Esophagus squamous epithelium (tissue), 5 donors: ENCODE measurements at regions not wholly inside any gene's neighbourhood (a gene's known extent, or its start where the extent isn't known, plus 50 kb on each side); places are given as distances from the start of the nearest gene placed in this dataset.

Experiments
- DNase-seq: peaks from one replicate; lab custom pipeline; 2025; lab: John Stamatoyannopoulos, UW
- H3K27ac ChIP-seq, 4 donors: fragments of 200-600 bp; sonication (generic); one replicate each; pipeline ENCODE4 v1.5.1; 2016 to 2019; ENCODE audit warnings: mild to moderate bottlenecking in 1 of 4
- H3K27me3 ChIP-seq, 4 donors: fragments of 200-600 bp; sonication (generic); 1 replicate in 3 of 4; 2 replicates in 1 of 4; pipeline versions ENCODE4 v1.5.1 to v1.6.0; 2017 to 2021; ENCODE audit warnings: antibody characterized with exemption in 1 of 4
- H3K36me3 ChIP-seq, 3 donors: fragments of 200-600 bp; sonication (generic); one replicate each; pipeline ENCODE4 v1.5.1; 2016 to 2019
- H3K4me1 ChIP-seq, 3 donors: fragments of 200-600 bp; sonication (generic); one replicate each; pipeline ENCODE4 v1.5.1; 2017 to 2019
- H3K4me3 ChIP-seq, 4 donors: fragments of 200-600 bp; sonication (generic); 1 replicate in 3 of 4; 2 replicates in 1 of 4; pipeline ENCODE4 v1.5.1; 2016 to 2019; ENCODE audit warnings: mild to moderate bottlenecking in 2 of 4, moderate library complexity in 1 of 4
- H3K9me3 ChIP-seq, 3 donors: fragments of 200-600 bp; sonication (generic); one replicate each; pipeline ENCODE4 v1.5.1; 2016 to 2019
- CTCF ChIP-seq, 6 experiments: fragments of 450-650 bp in 4 of 6; fragments of 200-600 bp in 2 of 6; sonication (generic) in 2 of 6; IDR thresholded peaks; one replicate each; pipeline ENCODE4 v1.5.1; 2016 to 2019; ENCODE audit warnings: antibody characterized with exemption in 6 of 6, mild to moderate bottlenecking in 4 of 6, moderate library complexity in 4 of 6
- POLR2A ChIP-seq, 4 donors: fragments of 450-650 bp; IDR thresholded peaks; one replicate each; pipeline ENCODE4 v1.6.1; 2017; ENCODE audit warnings: antibody characterized with exemption in 4 of 4, mild to moderate bottlenecking in 4 of 4, moderate library complexity in 3 of 4
- WGBS, 2 donors: methylation state at CpG; one replicate each; pipeline ENCODE4 v1.1.5; 2018; 5-methylcytosine and 5-hydroxymethylcytosine counted together
- intact Hi-C: fragments of 100-400 bp; cut with DNase I; formaldehyde crosslinking; loops from one replicate; pipeline ENCODE4 v1.15.0; 2022
- donor health status: DM: yes; HTN: yes; CAD: no.

GRCh38 chr5:5781335-5781734 lies 358.9 kb downstream of the ICE1 start:
- H3K27me3 ChIP-seq, result no peaks in the 10 kb centered on the region
- no peaks in the 10 kb centered on the region for H3K4me1 ChIP-seq
- H3K27ac ChIP-seq, result no peak overlapping the region
- no peak overlapping the region for H3K4me3 ChIP-seq
- H3K9me3 ChIP-seq, result no peaks in the 10 kb centered on the region
- DNase-seq, result no peak
- no peak for TF ChIP-seq POLR2A (IDR thresholded peaks at IDR 0.05)
- intact Hi-C loops, result no loop called here
- WGBS, 2 donors, result 67 to 73% methylated on average over 3 of the region's 3 CpGs
- H3K36me3 ChIP-seq, result no peaks in the 10 kb centered on the region

DNA sequence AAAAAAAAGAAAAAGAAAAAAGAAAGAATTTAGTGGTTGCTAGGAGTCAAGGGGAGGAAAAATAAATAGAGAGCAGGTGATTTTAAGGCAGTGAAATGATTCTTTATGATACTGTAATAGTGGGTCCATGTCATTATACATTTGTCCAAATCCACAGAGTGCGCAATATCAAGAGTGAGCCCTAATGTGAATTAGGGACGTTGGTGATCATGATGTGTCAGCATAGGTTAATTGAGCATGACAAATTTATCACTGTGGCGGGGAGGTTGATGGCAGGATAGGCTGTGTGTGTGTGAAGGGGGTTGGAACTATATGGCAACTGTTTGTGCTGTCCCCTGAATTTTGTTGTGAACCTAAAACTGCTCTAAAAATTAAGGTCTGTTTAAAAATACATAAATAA lies 357.8 kb downstream of the ICE1 start:
- Histone ChIP-seq H3K9me3 (no peaks in the 10 kb centered on the region), H3K27me3 (no peaks in the 10 kb centered on the region), H3K4me3 (no peak overlapping the region), H3K36me3 (no peaks in the 10 kb centered on the region), H3K4me1 (no peaks in the 10 kb centered on the region), H3K27ac (no peak overlapping the region)
- no peak for DNase-seq
- intact Hi-C loops, result no loop called here
- WGBS, 2 donors, result 72 to 77% methylated on average over 3 of the region's 3 CpGs
- TF ChIP-seq POLR2A (IDR thresholded peaks at IDR 0.05), result no peak
- TF ChIP-seq CTCF (IDR thresholded peaks at IDR 0.05), result no peak

GRCh38 chr5:5777013-5777412 lies 354.5 kb downstream of the ICE1 start:
- 72 to 94% methylated on average over 2 of the region's 2 CpGs for WGBS, 2 donors
- Histone ChIP-seq H3K4me1 (no peaks in the 10 kb centered on the region), H3K9me3 (no peaks in the 10 kb centered on the region), H3K36me3 (no peaks in the 10 kb centered on the region), H3K27me3 (no peaks in the 10 kb centered on the region), H3K4me3 (no peak overlapping the region), H3K27ac (no peak overlapping the region)
- no peak for DNase-seq
- intact Hi-C loops, result no loop called here
- TF ChIP-seq POLR2A (IDR thresholded peaks at IDR 0.05) (no peak), CTCF (IDR thresholded peaks at IDR 0.05) (no peak)

DNA sequence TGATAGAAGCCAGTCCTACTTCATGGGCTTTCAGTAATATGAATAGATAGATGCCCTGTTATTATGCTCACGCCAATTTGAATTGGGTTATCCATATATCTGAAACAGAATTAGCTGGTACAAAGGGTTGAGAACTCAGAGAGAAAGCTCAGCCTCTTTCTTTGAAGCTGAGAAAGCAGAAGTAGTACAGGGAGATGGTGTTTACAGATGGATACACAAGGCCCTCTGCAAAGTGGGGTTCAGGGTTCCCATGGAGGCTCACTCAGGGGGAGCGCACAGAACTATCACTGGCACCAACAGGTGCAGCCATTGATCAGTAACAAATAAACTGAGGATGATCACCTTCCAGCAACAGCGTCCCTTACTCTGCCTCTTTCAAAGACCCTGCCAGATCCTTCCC lies 349.7 kb downstream of the ICE1 start:
- H3K9me3 ChIP-seq, result no peaks in the 10 kb centered on the region

DNA sequence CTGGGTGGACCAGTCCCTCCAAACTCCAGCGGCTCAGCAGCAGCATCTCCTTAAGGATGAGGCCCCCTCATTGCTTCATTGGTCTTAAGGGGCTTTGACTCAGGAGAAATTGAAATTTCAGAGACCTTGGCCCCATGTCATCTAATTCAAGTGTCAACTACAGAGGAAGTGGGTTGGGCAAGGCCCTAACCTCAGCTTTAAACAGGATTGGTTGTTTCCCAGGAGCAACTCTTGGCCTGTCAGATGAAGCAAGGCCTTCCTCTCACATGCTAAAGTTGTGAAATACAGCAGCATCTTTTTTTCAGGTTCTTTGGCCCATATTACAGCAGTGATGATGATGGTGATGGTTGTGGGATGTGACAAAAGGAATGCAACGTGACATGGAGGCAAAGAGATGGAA lies 348.3 kb downstream of the ICE1 start:
- intact Hi-C loops, result no loop called here
- WGBS, 2 donors, result 61 to 84% methylated on average over 2 of the region's 2 CpGs

More for the DNA sequence above, 349.7 kb downstream of the ICE1 start:
- intact Hi-C loops, result no loop called here
- Histone ChIP-seq H3K27me3 (no peaks in the 10 kb centered on the region), H3K4me1 (no peaks in the 10 kb centered on the region), H3K36me3 (no peaks in the 10 kb centered on the region), H3K4me3 (no peak overlapping the region), H3K27ac (no peak overlapping the region)
- WGBS, 2 donors, result 73 to 78% methylated on average over 3 of the region's 3 CpGs
- TF ChIP-seq CTCF (IDR thresholded peaks at IDR 0.05) (no peak), POLR2A (IDR thresholded peaks at IDR 0.05) (no peak)
- no peak for DNase-seq

More for the DNA sequence above, 348.3 kb downstream of the ICE1 start:
- DNase-seq, result no peak
- no peak for TF ChIP-seq CTCF (IDR thresholded peaks at IDR 0.05)
- no peak for TF ChIP-seq POLR2A (IDR thresholded peaks at IDR 0.05)
- no peaks in the 10 kb centered on the region for H3K27me3 ChIP-seq
- H3K4me3 ChIP-seq, result no peak overlapping the region
- no peaks in the 10 kb centered on the region for H3K4me1 ChIP-seq
- H3K9me3 ChIP-seq, result no peaks in the 10 kb centered on the region
- no peak overlapping the region for H3K27ac ChIP-seq
- no peaks in the 10 kb centered on the region for H3K36me3 ChIP-seq
